Gastroesophageal sphincter (tissue), 4 donors: ENCODE measurements at regions not wholly inside any gene's neighbourhood (a gene's known extent, or its start where the extent isn't known, plus 50 kb on each side); places are given as distances from the start of the nearest gene placed in this dataset.

Experiments used
- ATAC-seq: fragments of 150-250 bp; one replicate; pipeline ENCODE4 v1.9.1; 2016; ENCODE audit warnings: mild to moderate bottlenecking, moderate library complexity
- H3K27ac ChIP-seq, 4 donors: fragments of 200-600 bp; sonication (generic) in 3 of 4; 1 replicate in 3 of 4; 2 replicates in 1 of 4; pipeline ENCODE4 v1.5.1; 2016 to 2019
- H3K27me3 ChIP-seq: fragments of 200-600 bp; sonication (generic); one replicate; pipeline ENCODE4 v1.5.1; 2019
- H3K36me3 ChIP-seq, 2 donors: fragments of 200-600 bp; sonication (generic); one replicate each; pipeline ENCODE4 v1.5.1; 2019; ENCODE audit warnings: control low read depth in 1 of 2
- H3K4me1 ChIP-seq, 3 donors: fragments of 200-600 bp; sonication (generic); 1 replicate in 2 of 3; 2 replicates in 1 of 3; pipeline ENCODE4 v1.5.1; 2016 to 2019; ENCODE audit warnings: control low read depth in 2 of 3
- H3K4me3 ChIP-seq, 2 donors: fragments of 200-600 bp; sonication (generic); one replicate each; pipeline ENCODE4 v1.5.1; 2019; ENCODE audit warnings: mild to moderate bottlenecking in 1 of 2, moderate library complexity in 1 of 2
- H3K9me3 ChIP-seq, 3 donors: fragments of 200-600 bp; sonication (generic); one replicate each; pipeline ENCODE4 v1.5.1; 2017 to 2019; ENCODE audit warnings: control low read depth in 2 of 3
- EP300 ChIP-seq: sonication (generic); formaldehyde crosslinking; IDR thresholded peaks from one replicate; pipeline ENCODE4 v1.6.1; 2017; ENCODE audit warnings: antibody characterized with exemption, mild to moderate bottlenecking
- POLR2A ChIP-seq, 2 donors: fragments of 450-650 bp; IDR thresholded peaks; one replicate each; pipeline ENCODE4 v1.6.1; 2017; ENCODE audit warnings: antibody characterized with exemption in 2 of 2, mild to moderate bottlenecking in 2 of 2, moderate library complexity in 1 of 2
- POLR2AphosphoS5 ChIP-seq: sonication (generic); formaldehyde crosslinking; IDR thresholded peaks from one replicate; pipeline ENCODE4 v1.6.1; 2017; ENCODE audit warnings: antibody characterized with exemption
- WGBS, 2 donors: methylation state at CpG; one replicate each; pipeline ENCODE4 v1.1.5; 2018; ENCODE audit warnings: low coverage in 1 of 2; 5-methylcytosine and 5-hydroxymethylcytosine counted together
- TF ChIP-seq, protein P1 (sequence below), 4 experiments: fragments of 200-600 bp in 2 of 4; fragments of 450-650 bp in 2 of 4; sonication (generic) in 1 of 4; IDR thresholded peaks; one replicate each; pipeline ENCODE4 v1.5.1; 2017 to 2019; ENCODE audit warnings: antibody characterized with exemption in 4 of 4, mild to moderate bottlenecking in 2 of 4, moderate library complexity in 2 of 4

- Histone ChIP-seq H3K9me3 (no peaks in the 10 kb centered on the region), H3K27me3 (no peaks in the 10 kb centered on the region), H3K4me3 (no peak overlapping the region), H3K36me3 (no peaks in the 10 kb centered on the region), H3K27ac (no peak overlapping the region), H3K4me1 (no peaks in the 10 kb centered on the region)
- ATAC-seq = no peak
- TF ChIP-seq POLR2AphosphoS5 = no peak
- TF ChIP-seq, protein P1, sequence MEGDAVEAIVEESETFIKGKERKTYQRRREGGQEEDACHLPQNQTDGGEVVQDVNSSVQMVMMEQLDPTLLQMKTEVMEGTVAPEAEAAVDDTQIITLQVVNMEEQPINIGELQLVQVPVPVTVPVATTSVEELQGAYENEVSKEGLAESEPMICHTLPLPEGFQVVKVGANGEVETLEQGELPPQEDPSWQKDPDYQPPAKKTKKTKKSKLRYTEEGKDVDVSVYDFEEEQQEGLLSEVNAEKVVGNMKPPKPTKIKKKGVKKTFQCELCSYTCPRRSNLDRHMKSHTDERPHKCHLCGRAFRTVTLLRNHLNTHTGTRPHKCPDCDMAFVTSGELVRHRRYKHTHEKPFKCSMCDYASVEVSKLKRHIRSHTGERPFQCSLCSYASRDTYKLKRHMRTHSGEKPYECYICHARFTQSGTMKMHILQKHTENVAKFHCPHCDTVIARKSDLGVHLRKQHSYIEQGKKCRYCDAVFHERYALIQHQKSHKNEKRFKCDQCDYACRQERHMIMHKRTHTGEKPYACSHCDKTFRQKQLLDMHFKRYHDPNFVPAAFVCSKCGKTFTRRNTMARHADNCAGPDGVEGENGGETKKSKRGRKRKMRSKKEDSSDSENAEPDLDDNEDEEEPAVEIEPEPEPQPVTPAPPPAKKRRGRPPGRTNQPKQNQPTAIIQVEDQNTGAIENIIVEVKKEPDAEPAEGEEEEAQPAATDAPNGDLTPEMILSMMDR (IDR thresholded peaks at IDR 0.05) = no peak
- no peak for TF ChIP-seq EP300
- no peak for TF ChIP-seq POLR2A (IDR thresholded peaks at IDR 0.05)
- 15 to 35% methylated on average over 4 of the region's 4 CpGs for WGBS, 2 donors
Observed at GRCh38 chr4:62399242-62399641, 1199.1 kb downstream of the ADGRL3 start.

DNA sequence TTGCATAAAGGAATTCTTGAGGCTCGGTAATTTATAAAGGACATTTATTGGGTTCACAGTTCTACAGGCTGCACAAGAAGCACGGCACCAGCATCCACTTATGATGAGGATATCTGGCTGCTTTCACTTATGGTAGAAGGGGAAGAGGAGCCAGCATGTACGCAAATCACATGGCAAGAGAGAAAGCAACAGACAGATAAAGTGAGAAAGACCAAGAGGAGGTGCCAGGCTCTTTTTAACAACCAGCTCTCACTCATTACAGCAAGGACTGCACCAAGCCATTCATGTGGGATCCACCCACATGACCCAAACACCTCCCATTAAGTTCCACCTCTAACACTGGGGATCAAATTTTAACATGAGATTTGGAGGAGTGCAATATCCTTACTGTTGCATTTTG is 1198.2 kb downstream of the ADGRL3 start:
- H3K27ac ChIP-seq = no peak overlapping the region
- 96% methylated on average over 3 of the region's 3 CpGs for WGBS, 2 donors
- TF ChIP-seq, protein P1 (IDR thresholded peaks at IDR 0.05) = no peak
- TF ChIP-seq POLR2A (IDR thresholded peaks at IDR 0.05) (no peak), EP300 (no peak), POLR2AphosphoS5 (no peak)
- no peaks in the 10 kb centered on the region for H3K36me3 ChIP-seq
- no peaks in the 10 kb centered on the region for H3K9me3 ChIP-seq
- H3K4me1 ChIP-seq = no peaks in the 10 kb centered on the region
- no peaks in the 10 kb centered on the region for H3K27me3 ChIP-seq
- no peak overlapping the region for H3K4me3 ChIP-seq
- no peak for ATAC-seq

DNA sequence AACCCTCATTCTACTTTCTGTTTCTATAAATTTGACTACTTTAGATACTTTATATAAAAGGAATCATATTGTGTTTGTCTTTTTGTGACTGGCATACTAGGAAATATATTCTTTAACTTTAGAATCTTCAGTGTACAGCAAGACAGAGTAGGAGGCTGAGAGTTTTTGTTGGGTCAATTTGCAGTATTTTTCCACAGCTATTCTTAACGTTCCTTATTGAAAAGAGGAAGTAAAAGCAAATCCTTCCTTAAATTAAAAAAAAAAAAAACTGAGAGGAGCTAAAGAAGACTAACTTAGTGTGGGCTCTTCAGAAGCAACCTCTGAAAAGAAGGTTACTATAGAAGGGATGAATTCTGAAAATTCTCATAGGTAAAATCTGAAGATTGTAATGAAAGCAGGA is 1194.6 kb downstream of the ADGRL3 start:
- Histone ChIP-seq H3K9me3 (no peaks in the 10 kb centered on the region), H3K36me3 (no peaks in the 10 kb centered on the region), H3K27me3 (no peaks in the 10 kb centered on the region), H3K27ac (no peak overlapping the region), H3K4me1 (no peaks in the 10 kb centered on the region), H3K4me3 (no peak overlapping the region)
- TF ChIP-seq, protein P1 (IDR thresholded peaks at IDR 0.05) = no peak
- TF ChIP-seq EP300 (no peak), POLR2AphosphoS5 (no peak), POLR2A (IDR thresholded peaks at IDR 0.05) (no peak)
- 0 to 11% methylated on average over 1 of the region's 1 CpG for WGBS, 2 donors
- no peak for ATAC-seq

DNA sequence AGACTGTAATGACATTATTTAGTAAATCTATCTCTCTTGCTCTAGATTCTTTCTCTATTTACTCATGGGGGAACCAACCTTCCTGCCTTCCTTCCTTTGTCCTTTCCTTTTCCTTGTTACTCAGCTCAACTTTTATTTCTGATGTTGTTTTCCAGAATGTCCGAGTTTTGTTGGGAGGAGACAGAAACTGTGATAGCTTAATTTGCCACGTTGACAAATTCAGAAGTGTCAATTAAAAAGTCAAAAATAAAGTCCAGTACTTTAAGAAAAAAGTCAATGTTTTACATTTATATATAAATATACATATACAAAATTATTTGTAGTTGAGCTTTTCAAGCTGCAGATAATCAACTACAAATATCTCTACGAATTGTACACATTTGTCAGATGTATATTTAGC is 1187.7 kb downstream of the ADGRL3 start:
- Histone ChIP-seq H3K4me1 (no peaks in the 10 kb centered on the region), H3K9me3 (no peaks in the 10 kb centered on the region), H3K4me3 (no peak overlapping the region), H3K36me3 (no peaks in the 10 kb centered on the region), H3K27ac (no peak overlapping the region), H3K27me3 (no peaks in the 10 kb centered on the region)
- TF ChIP-seq POLR2A (IDR thresholded peaks at IDR 0.05) (no peak), POLR2AphosphoS5 (no peak), EP300 (no peak)
- TF ChIP-seq, protein P1 (IDR thresholded peaks at IDR 0.05) = no peak
- no peak for ATAC-seq
- WGBS, 2 donors = 73 to 95% methylated on average over 2 to 3 of the region's 3 CpGs

GRCh38 chr4:62377700-62378099 is 1177.6 kb downstream of the ADGRL3 start:
- TF ChIP-seq POLR2A (IDR thresholded peaks at IDR 0.05) (no peak), EP300 (no peak), POLR2AphosphoS5 (no peak)
- TF ChIP-seq, protein P1 (IDR thresholded peaks at IDR 0.05) = no peak
- no peak for ATAC-seq

More at GRCh38 chr4:62377700-62378099, 1177.6 kb downstream of the ADGRL3 start:
- Histone ChIP-seq H3K9me3 (no peaks in the 10 kb centered on the region), H3K27ac (no peak overlapping the region), H3K4me1 (no peaks in the 10 kb centered on the region), H3K36me3 (no peaks in the 10 kb centered on the region), H3K27me3 (no peaks in the 10 kb centered on the region), H3K4me3 (no peak overlapping the region)
